Thyroid gland (tissue), 4 donors: ENCODE measurements at regions not wholly inside any gene's neighbourhood (a gene's known extent, or its start where the extent isn't known, plus 50 kb on each side); places are given as distances from the start of the nearest gene placed in this dataset.

Experiments used
- DNase-seq, 2 donors: peaks; one replicate each; pipeline ENCODE4 v3.0.0-alpha.2; 2019
- H3K27ac ChIP-seq, 3 donors: fragments of 200-600 bp; sonication (generic); 1 replicate in 2 of 3; 2 replicates in 1 of 3; pipeline ENCODE4 v1.5.1; 2016 to 2019; ENCODE audit warnings: mild to moderate bottlenecking in 1 of 3, moderate library complexity in 1 of 3
- H3K27me3 ChIP-seq: fragments of 200-600 bp; sonication (generic); one replicate; pipeline ENCODE4 v1.5.1; 2019
- H3K36me3 ChIP-seq, 2 donors: fragments of 200-600 bp; sonication (generic); one replicate each; pipeline ENCODE4 v1.5.1; 2016 to 2019
- H3K4me1 ChIP-seq, 2 donors: fragments of 200-600 bp; sonication (generic); one replicate each; pipeline ENCODE4 v1.5.1; 2017 to 2019
- H3K4me3 ChIP-seq, 3 donors: fragments of 200-600 bp; sonication (generic); replicated peaks in 1 of 3; 1 replicate in 2 of 3; 2 replicates in 1 of 3; pipeline ENCODE4 v1.5.1; 2016; ENCODE audit warnings: mild to moderate bottlenecking in 1 of 3
- H3K9me3 ChIP-seq: fragments of 200-600 bp; sonication (generic); one replicate; pipeline ENCODE4 v1.5.1; 2017
- CTCF ChIP-seq, 6 experiments: fragments of 200-600 bp in 3 of 6; fragments of 450-650 bp in 3 of 6; sonication (generic) in 3 of 6; IDR thresholded peaks; one replicate each; pipeline ENCODE4 v1.5.1; 2016 to 2019; ENCODE audit warnings: antibody characterized with exemption in 6 of 6, mild to moderate bottlenecking in 2 of 6, inconsistent platforms in 1 of 6, moderate library complexity in 1 of 6
- POLR2A ChIP-seq, 2 donors: fragments of 450-650 bp; IDR thresholded peaks; one replicate each; pipeline ENCODE4 v1.6.1; 2017; ENCODE audit warnings: antibody characterized with exemption in 2 of 2, mild to moderate bottlenecking in 2 of 2, moderate library complexity in 1 of 2
- WGBS, 2 donors: methylation state at CpG; one replicate each; pipeline ENCODE4 v1.1.5; 2017; 5-methylcytosine and 5-hydroxymethylcytosine counted together
- intact Hi-C: fragments of 100-400 bp; cut with DNase I; formaldehyde crosslinking; loops from one replicate; pipeline ENCODE4 v1.15.1; 2023

GRCh38 chr16:8458481-8459046 lies 131.7 kb downstream of the TMEM114 start:
- TF ChIP-seq CTCF (IDR thresholded peaks at IDR 0.05) (no peak), POLR2A (IDR thresholded peaks at IDR 0.05) (no peak)
- Histone ChIP-seq H3K4me3 (no peak overlapping the region), H3K4me1 (no peaks in the 10 kb centered on the region), H3K9me3 (no peaks in the 10 kb centered on the region), H3K36me3 (no peaks in the 10 kb centered on the region), H3K27me3 (no peaks in the 10 kb centered on the region), H3K27ac (no peak overlapping the region)
- WGBS, 2 donors = 51 to 55% methylated on average over 5 of the region's 5 CpGs
- intact Hi-C loops = no loop called here
- DNase-seq = no peak

GRCh38 chr16:8453359-8453758 lies 137.0 kb downstream of the TMEM114 start:
- WGBS, 2 donors = 74 to 76% methylated on average over 4 of the region's 4 CpGs
- Histone ChIP-seq H3K4me3 (no peak overlapping the region), H3K36me3 (no peaks in the 10 kb centered on the region), H3K4me1 (no peaks in the 10 kb centered on the region), H3K9me3 (no peaks in the 10 kb centered on the region), H3K27me3 (no peaks in the 10 kb centered on the region), H3K27ac (no peak overlapping the region)
- TF ChIP-seq CTCF (IDR thresholded peaks at IDR 0.05) = no peak
- TF ChIP-seq POLR2A (IDR thresholded peaks at IDR 0.05) = no peak
- no peak for DNase-seq
- intact Hi-C loops = no loop called here

- Histone ChIP-seq H3K36me3 (no peaks in the 10 kb centered on the region), H3K27ac (no peak overlapping the region), H3K4me1 (no peaks in the 10 kb centered on the region), H3K4me3 (no peak overlapping the region), H3K27me3 (no peaks in the 10 kb centered on the region), H3K9me3 (no peaks in the 10 kb centered on the region)
- intact Hi-C loops = no loop called here
- DNase-seq = no peak
- WGBS, 2 donors = 62 to 76% methylated on average over 3 of the region's 3 CpGs
- TF ChIP-seq CTCF (IDR thresholded peaks at IDR 0.05) = no peak
- TF ChIP-seq POLR2A (IDR thresholded peaks at IDR 0.05) = no peak
Observed at GRCh38 chr16:8452941-8453340, 137.4 kb downstream of the TMEM114 start.

GRCh38 chr16:8436931-8437330 lies 153.4 kb downstream of the TMEM114 start:
- Histone ChIP-seq H3K4me1 (no peaks in the 10 kb centered on the region), H3K27ac (no peak overlapping the region), H3K36me3 (no peaks in the 10 kb centered on the region), H3K9me3 (no peaks in the 10 kb centered on the region), H3K4me3 (no peak overlapping the region), H3K27me3 (no peaks in the 10 kb centered on the region)
- TF ChIP-seq POLR2A (IDR thresholded peaks at IDR 0.05) (no peak), CTCF (IDR thresholded peaks at IDR 0.05) (no peak)
- WGBS, 2 donors = 84 to 87% methylated on average over 5 of the region's 5 CpGs
- intact Hi-C loops = no loop called here
- DNase-seq = no peak

GRCh38 chr16:8431783-8432182 lies 158.5 kb downstream of the TMEM114 start:
- H3K4me3 ChIP-seq = no peak overlapping the region
- DNase-seq = no peak
- TF ChIP-seq CTCF (IDR thresholded peaks at IDR 0.05) (no peak), POLR2A (IDR thresholded peaks at IDR 0.05) (no peak)
- no peaks in the 10 kb centered on the region for H3K4me1 ChIP-seq
- H3K27me3 ChIP-seq = no peaks in the 10 kb centered on the region
- H3K27ac ChIP-seq = no peak overlapping the region
- intact Hi-C loops = no loop called here
- no peaks in the 10 kb centered on the region for H3K36me3 ChIP-seq
- 67 to 72% methylated on average over 1 of the region's 1 CpG for WGBS, 2 donors
- no peaks in the 10 kb centered on the region for H3K9me3 ChIP-seq
